ENCODE measurements at regions not wholly inside any gene's neighbourhood (a gene's known extent, or its start where the extent isn't known, plus 50 kb on each side); places are given as distances from the start of the nearest gene placed in this dataset.

- TF ChIP-seq CTCF (IDR thresholded peaks at IDR 0.05) (no peak), POLR2A (IDR thresholded peaks at IDR 0.05) (no peak)
- H3K27ac ChIP-seq, result no peak overlapping the region
- H3K36me3 ChIP-seq (ENCODE audit: low read depth, missing control alignments), result no peaks in the 10 kb centered on the region
- intact Hi-C loops (cut with DNase I; ENCODE audit: low total_unique reads), result no loop called here
- WGBS, 2 donors, result 73 to 74% methylated on average over 1 of the region's 1 CpG
- no peaks in the 10 kb centered on the region for H3K4me1 ChIP-seq
- no peak for DNase-seq
- no peaks in the 10 kb centered on the region for H3K9me3 ChIP-seq
- H3K27me3 ChIP-seq, result no peaks in the 10 kb centered on the region
- H3K4me3 ChIP-seq, result no peak overlapping the region
Observed at GRCh38 chr16:56005958-56006357, 130.8 kb upstream of the CES5A start.

- no peaks in the 10 kb centered on the region for H3K27me3 ChIP-seq
- intact Hi-C loops (cut with DNase I; ENCODE audit: low total_unique reads), result no loop called here
- TF ChIP-seq CTCF (IDR thresholded peaks at IDR 0.05) (no peak), POLR2A (IDR thresholded peaks at IDR 0.05) (no peak)
- no peak overlapping the region for H3K27ac ChIP-seq
- no peaks in the 10 kb centered on the region for H3K4me1 ChIP-seq
- DNase-seq, result no peak
- no peak overlapping the region for H3K4me3 ChIP-seq
- no peaks in the 10 kb centered on the region for H3K36me3 ChIP-seq (ENCODE audit: low read depth, missing control alignments)
- 52 to 54% methylated on average over 1 of the region's 1 CpG for WGBS, 2 donors
- H3K9me3 ChIP-seq, result no peaks in the 10 kb centered on the region
Observed at GRCh38 chr16:55999683-56000082, 124.5 kb upstream of the CES5A start.

- H3K9me3 ChIP-seq, result no peaks in the 10 kb centered on the region
- H3K4me3 ChIP-seq, result no peak overlapping the region
- intact Hi-C loops (cut with DNase I; ENCODE audit: low total_unique reads), result loop anchor here (5.0 kb wide), 1 partner anchor 529 kb away; the partner anchor contains the start of gene BBS2
- no peaks in the 10 kb centered on the region for H3K4me1 ChIP-seq
- TF ChIP-seq CTCF (IDR thresholded peaks at IDR 0.05) (no peak), POLR2A (IDR thresholded peaks at IDR 0.05) (no peak)
- 93 to 97% methylated on average over 3 of the region's 3 CpGs for WGBS, 2 donors
- DNase-seq, result no peak
- no peaks in the 10 kb centered on the region for H3K27me3 ChIP-seq
- no peaks in the 10 kb centered on the region for H3K36me3 ChIP-seq (ENCODE audit: low read depth, missing control alignments)
- H3K27ac ChIP-seq, result no peak overlapping the region
Observed at GRCh38 chr16:55993088-55993487, 117.9 kb upstream of the CES5A start.

- TF ChIP-seq CTCF (IDR thresholded peaks at IDR 0.05) (no peak), POLR2A (IDR thresholded peaks at IDR 0.05) (no peak)
- Histone ChIP-seq H3K4me3 (no peak overlapping the region), H3K27ac (no peak overlapping the region), H3K27me3 (no peaks in the 10 kb centered on the region), H3K36me3 (ENCODE audit: low read depth, missing control alignments) (no peaks in the 10 kb centered on the region), H3K9me3 (no peaks in the 10 kb centered on the region), H3K4me1 (no peaks in the 10 kb centered on the region)
- no peak for DNase-seq
- 23 to 52% methylated on average over 1 of the region's 1 CpG for WGBS, 2 donors
- intact Hi-C loops (cut with DNase I; ENCODE audit: low total_unique reads), result loop anchor here (5.0 kb wide), 1 partner anchor 530 kb away; the partner anchor contains the start of gene BBS2
Observed at GRCh38 chr16:55992551-55992950, 117.4 kb upstream of the CES5A start.

GRCh38 chr16:55991843-55992242 lies 116.7 kb upstream of the CES5A start:
- Histone ChIP-seq H3K36me3 (ENCODE audit: low read depth, missing control alignments) (no peaks in the 10 kb centered on the region), H3K27me3 (no peaks in the 10 kb centered on the region), H3K9me3 (no peaks in the 10 kb centered on the region), H3K27ac (no peak overlapping the region), H3K4me3 (no peak overlapping the region), H3K4me1 (no peaks in the 10 kb centered on the region)
- WGBS, 2 donors, result 67 to 76% methylated on average over 2 of the region's 2 CpGs
- TF ChIP-seq POLR2A (IDR thresholded peaks at IDR 0.05), result no peak
- TF ChIP-seq CTCF (IDR thresholded peaks at IDR 0.05), result no peak
- intact Hi-C loops (cut with DNase I; ENCODE audit: low total_unique reads), result loop anchor here (5.0 kb wide), 1 partner anchor 530 kb away; the partner anchor contains the start of gene BBS2
- DNase-seq, result no peak
